ENCODE measurements at regions not wholly inside any gene's neighbourhood (a gene's known extent, or its start where the extent isn't known, plus 50 kb on each side); places are given as distances from the start of the nearest gene placed in this dataset.

GRCh38 chr1:207221934-207222351 is 99.5 kb upstream of the CD55 start:
- DNase-seq (ENCODE audit: insufficient read length, low spot score) (no peak), FAIRE-seq (no peak)
- TF ChIP-seq SPI1 (IDR thresholded peaks at IDR 0.05; ENCODE audit: low read depth, low read length) (no peak), POLR2A (IDR thresholded peaks at IDR 0.05; ENCODE audit: low read depth, low read length) (no peak), TAF1 (IDR thresholded peaks at IDR 0.05; ENCODE audit: low read depth, low read length) (no peak)

- no peak for DNase-seq (ENCODE audit: insufficient read length, low spot score)
- TF ChIP-seq POU2F2 (IDR thresholded peaks at IDR 0.05; ENCODE audit: low read depth, low read length) (no peak), SPI1 (IDR thresholded peaks at IDR 0.05; ENCODE audit: low read depth, low read length) (no peak), POLR2AphosphoS5 (IDR thresholded peaks at IDR 0.05; ENCODE audit: low read depth, low read length) (no peak), PAX5 (IDR thresholded peaks at IDR 0.05; ENCODE audit: insufficient read depth, low read length, severe bottlenecking) (no peak), TAF1 (IDR thresholded peaks at IDR 0.05; ENCODE audit: low read depth, low read length) (no peak), POLR2A (IDR thresholded peaks at IDR 0.05; ENCODE audit: low read depth, low read length) (no peak)
- FAIRE-seq, result no peak
Observed at GRCh38 chr1:207223162-207223561, 98.3 kb upstream of the CD55 start.

GRCh38 chr1:207224666-207225065 is 96.8 kb upstream of the CD55 start:
- DNase-seq (ENCODE audit: insufficient read length, low spot score) (no peak), FAIRE-seq (no peak)
- no peak for TF ChIP-seq PAX5 (IDR thresholded peaks at IDR 0.05; ENCODE audit: insufficient read depth, low read length, severe bottlenecking)

- TF ChIP-seq POLR2A (IDR thresholded peaks at IDR 0.05; ENCODE audit: low read depth, low read length), result no peak
- no peak for TF ChIP-seq PAX5 (IDR thresholded peaks at IDR 0.05; ENCODE audit: insufficient read depth, low read length, severe bottlenecking)
- TF ChIP-seq TAF1 (IDR thresholded peaks at IDR 0.05; ENCODE audit: low read depth, low read length), result no peak
- TF ChIP-seq POU2F2 (IDR thresholded peaks at IDR 0.05; ENCODE audit: low read depth, low read length), result no peak
- no peak for TF ChIP-seq POLR2AphosphoS5 (IDR thresholded peaks at IDR 0.05; ENCODE audit: low read depth, low read length)
- TF ChIP-seq SPI1 (IDR thresholded peaks at IDR 0.05; ENCODE audit: low read depth, low read length), result no peak
- no peak for DNase-seq (ENCODE audit: insufficient read length, low spot score)
- no peak for FAIRE-seq
Observed at GRCh38 chr1:207227131-207227630, 94.3 kb upstream of the CD55 start.

GRCh38 chr1:207228987-207229386 is 92.5 kb upstream of the CD55 start:
- FAIRE-seq (no peak), DNase-seq (ENCODE audit: insufficient read length, low spot score) (no peak)
- TF ChIP-seq TAF1 (IDR thresholded peaks at IDR 0.05; ENCODE audit: low read depth, low read length) (no peak), PAX5 (IDR thresholded peaks at IDR 0.05; ENCODE audit: insufficient read depth, low read length, severe bottlenecking) (no peak), SPI1 (IDR thresholded peaks at IDR 0.05; ENCODE audit: low read depth, low read length) (no peak), POU2F2 (IDR thresholded peaks at IDR 0.05; ENCODE audit: low read depth, low read length) (no peak), POLR2AphosphoS5 (IDR thresholded peaks at IDR 0.05; ENCODE audit: low read depth, low read length) (no peak), POLR2A (IDR thresholded peaks at IDR 0.05; ENCODE audit: low read depth, low read length) (no peak)

GRCh38 chr1:207230441-207230840 is 91.0 kb upstream of the CD55 start:
- no peak for FAIRE-seq
- DNase-seq (ENCODE audit: insufficient read length, low spot score), result no peak
- TF ChIP-seq SPI1 (IDR thresholded peaks at IDR 0.05; ENCODE audit: low read depth, low read length), result no peak
- TF ChIP-seq POLR2A (IDR thresholded peaks at IDR 0.05; ENCODE audit: low read depth, low read length), result no peak
- no peak for TF ChIP-seq TAF1 (IDR thresholded peaks at IDR 0.05; ENCODE audit: low read depth, low read length)
- TF ChIP-seq POU2F2 (IDR thresholded peaks at IDR 0.05; ENCODE audit: low read depth, low read length), result no peak
- no peak for TF ChIP-seq PAX5 (IDR thresholded peaks at IDR 0.05; ENCODE audit: insufficient read depth, low read length, severe bottlenecking)
- no peak for TF ChIP-seq POLR2AphosphoS5 (IDR thresholded peaks at IDR 0.05; ENCODE audit: low read depth, low read length)

- DNase-seq (ENCODE audit: insufficient read length, low spot score), result no peak
- TF ChIP-seq POU2F2 (IDR thresholded peaks at IDR 0.05; ENCODE audit: low read depth, low read length) (no peak), SPI1 (IDR thresholded peaks at IDR 0.05; ENCODE audit: low read depth, low read length) (no peak), TAF1 (IDR thresholded peaks at IDR 0.05; ENCODE audit: low read depth, low read length) (no peak), POLR2AphosphoS5 (IDR thresholded peaks at IDR 0.05; ENCODE audit: low read depth, low read length) (no peak), PAX5 (IDR thresholded peaks at IDR 0.05; ENCODE audit: insufficient read depth, low read length, severe bottlenecking) (no peak), POLR2A (IDR thresholded peaks at IDR 0.05; ENCODE audit: low read depth, low read length) (no peak)
- no peak for FAIRE-seq
Observed at GRCh38 chr1:207234690-207235089, 86.8 kb upstream of the CD55 start.

GRCh38 chr1:207239874-207240273 is 81.6 kb upstream of the CD55 start:
- TF ChIP-seq TAF1 (IDR thresholded peaks at IDR 0.05; ENCODE audit: low read depth, low read length), result no peak
- no peak for TF ChIP-seq POLR2AphosphoS5 (IDR thresholded peaks at IDR 0.05; ENCODE audit: low read depth, low read length)
- TF ChIP-seq POU2F2 (IDR thresholded peaks at IDR 0.05; ENCODE audit: low read depth, low read length), result no peak
- no peak for TF ChIP-seq SPI1 (IDR thresholded peaks at IDR 0.05; ENCODE audit: low read depth, low read length)
- no peak for TF ChIP-seq POLR2A (IDR thresholded peaks at IDR 0.05; ENCODE audit: low read depth, low read length)
- no peak for TF ChIP-seq PAX5 (IDR thresholded peaks at IDR 0.05; ENCODE audit: insufficient read depth, low read length, severe bottlenecking)

GRCh38 chr1:207240325-207241101 is 81.0 kb upstream of the CD55 start:
- FAIRE-seq (no peak), DNase-seq (ENCODE audit: insufficient read length, low spot score) (no peak)
- TF ChIP-seq POU2F2 (IDR thresholded peaks at IDR 0.05; ENCODE audit: low read depth, low read length) (no peak), PAX5 (IDR thresholded peaks at IDR 0.05; ENCODE audit: insufficient read depth, low read length, severe bottlenecking) (no peak), SPI1 (IDR thresholded peaks at IDR 0.05; ENCODE audit: low read depth, low read length) (no peak), TAF1 (IDR thresholded peaks at IDR 0.05; ENCODE audit: low read depth, low read length) (no peak), POLR2AphosphoS5 (IDR thresholded peaks at IDR 0.05; ENCODE audit: low read depth, low read length) (no peak), POLR2A (IDR thresholded peaks at IDR 0.05; ENCODE audit: low read depth, low read length) (no peak)

More at GRCh38 chr1:207239874-207240273, 81.6 kb upstream of the CD55 start:
- DNase-seq (ENCODE audit: insufficient read length, low spot score) (no peak), FAIRE-seq (no peak)
